ENCODE measurements at regions not wholly inside any gene's neighbourhood (a gene's known extent, or its start where the extent isn't known, plus 50 kb on each side); places are given as distances from the start of the nearest gene placed in this dataset.
"Not testable (repeated sequence)": the region's sequence is repeated elsewhere in the genome, so short reads cannot be mapped to it uniquely, and the experiment has no call there.

GRCh38 chr5:13346401-13346800 lies 598.1 kb downstream of the DNAH5 start:
- DNase-seq (ENCODE audit: low spot score): no peak

GRCh38 chr5:13339093-13339492 lies 605.4 kb downstream of the DNAH5 start:
- no peak for DNase-seq (ENCODE audit: low spot score)

- not testable (repeated sequence) for DNase-seq (ENCODE audit: low spot score)
Observed at GRCh38 chr5:13335026-13335425, 609.5 kb downstream of the DNAH5 start.

- no peak for DNase-seq (ENCODE audit: low spot score)
Observed at GRCh38 chr5:13331585-13331984, 612.9 kb downstream of the DNAH5 start.

GRCh38 chr5:13328316-13328715 lies 616.2 kb downstream of the DNAH5 start:
- DNase-seq (ENCODE audit: low spot score): no peak

GRCh38 chr5:13325765-13326164 lies 618.7 kb downstream of the DNAH5 start:
- no peak for DNase-seq (ENCODE audit: low spot score)

- DNase-seq (ENCODE audit: low spot score): no peak
Observed at GRCh38 chr5:13322769-13323168, 621.7 kb downstream of the DNAH5 start.

- no peak for DNase-seq (ENCODE audit: low spot score)
Observed at GRCh38 chr5:13317654-13318053, 626.8 kb downstream of the DNAH5 start.

GRCh38 chr5:13316176-13316575 lies 628.3 kb downstream of the DNAH5 start:
- DNase-seq (ENCODE audit: low spot score): no peak

- no peak for DNase-seq (ENCODE audit: low spot score)
Observed at GRCh38 chr5:13307480-13307879, 637.0 kb downstream of the DNAH5 start.

GRCh38 chr5:13303445-13303844 lies 641.0 kb downstream of the DNAH5 start:
- DNase-seq (ENCODE audit: low spot score): no peak

GRCh38 chr5:13278811-13279210 lies 665.7 kb downstream of the DNAH5 start:
- DNase-seq (ENCODE audit: low spot score): no peak

GRCh38 chr5:13278148-13278547 lies 666.3 kb downstream of the DNAH5 start:
- peak; percentile 21 for DNase-seq (ENCODE audit: low spot score)

- no peak for DNase-seq (ENCODE audit: low spot score)
Observed at GRCh38 chr5:13276156-13276555, 668.3 kb downstream of the DNAH5 start.

GRCh38 chr5:13263701-13264100 lies 680.8 kb downstream of the DNAH5 start:
- no peak for DNase-seq (ENCODE audit: low spot score)

- DNase-seq (ENCODE audit: low spot score): no peak
Observed at GRCh38 chr5:13253111-13253510, 691.4 kb downstream of the DNAH5 start.

GRCh38 chr5:13252699-13253098 lies 691.8 kb downstream of the DNAH5 start:
- no peak for DNase-seq (ENCODE audit: low spot score)

- DNase-seq (ENCODE audit: low spot score): no peak
Observed at GRCh38 chr5:13251623-13252376, 692.7 kb downstream of the DNAH5 start.

GRCh38 chr5:13250464-13251291 lies 693.8 kb downstream of the DNAH5 start:
- peak; percentile 22 for DNase-seq (ENCODE audit: low spot score)

GRCh38 chr5:13249854-13250253 lies 694.6 kb downstream of the DNAH5 start:
- no peak for DNase-seq (ENCODE audit: low spot score)

- no peak for DNase-seq (ENCODE audit: low spot score)
Observed at GRCh38 chr5:13248253-13248652, 696.2 kb downstream of the DNAH5 start.

- DNase-seq (ENCODE audit: low spot score): no peak
Observed at GRCh38 chr5:13246053-13246452, 698.4 kb downstream of the DNAH5 start.

- no peak for DNase-seq (ENCODE audit: low spot score)
Observed at GRCh38 chr5:13244151-13244550, 700.3 kb downstream of the DNAH5 start.
